HG03571 (cell line): ENCODE measurements at regions not wholly inside any gene's neighbourhood (a gene's known extent, or its start where the extent isn't known, plus 50 kb on each side); places are given as distances from the start of the nearest gene placed in this dataset.
A peak's percentile ranks its signal among the peaks of the same experiment; 100 is the strongest.

Source experiments
- ATAC-seq: cut with Tn5 transposase; IDR thresholded peaks from one replicate; pipeline ENCODE4 v1.9.1; 2021; ENCODE audit not compliant: unreplicated experiment

- ATAC-seq: no peak
Measured at GRCh38 chr9:129386812-129387177, 208.7 kb upstream of the IER5L start.

GRCh38 chr9:129385211-129385934 is 207.3 kb upstream of the IER5L start:
- ATAC-seq: no peak

- no peak for ATAC-seq
Measured at GRCh38 chr9:129384491-129385210, 206.6 kb upstream of the IER5L start.

GRCh38 chr9:129383561-129384490 is 205.8 kb upstream of the IER5L start:
- ATAC-seq: peak; percentile 77

- ATAC-seq: no peak
Measured at GRCh38 chr9:129383019-129383560, 205.0 kb upstream of the IER5L start.

- ATAC-seq: no peak
Measured at GRCh38 chr9:129382281-129383018, 204.4 kb upstream of the IER5L start.

- no peak for ATAC-seq
Measured at GRCh38 chr9:129381481-129381957, 203.5 kb upstream of the IER5L start.

- ATAC-seq: no peak
Measured at GRCh38 chr9:129380961-129381401, 202.9 kb upstream of the IER5L start.

GRCh38 chr9:129379886-129380285 is 201.8 kb upstream of the IER5L start:
- ATAC-seq: no peak

- no peak for ATAC-seq
Measured at GRCh38 chr9:129379181-129379836, 201.2 kb upstream of the IER5L start.

- no peak for ATAC-seq
Measured at GRCh38 chr9:129377931-129378661, 200.0 kb upstream of the IER5L start.

- no peak for ATAC-seq
Measured at GRCh38 chr9:129377181-129377580, 199.1 kb upstream of the IER5L start.

GRCh38 chr9:129375845-129376244 is 197.8 kb upstream of the IER5L start:
- ATAC-seq: no peak

GRCh38 chr9:129374651-129375050 is 196.6 kb upstream of the IER5L start:
- no peak for ATAC-seq

GRCh38 chr9:129374231-129374630 is 196.2 kb upstream of the IER5L start:
- ATAC-seq: no peak

GRCh38 chr9:129373361-129373760 is 195.3 kb upstream of the IER5L start:
- ATAC-seq: no peak

- ATAC-seq: no peak
Measured at GRCh38 chr9:129370770-129371169, 192.7 kb upstream of the IER5L start.

- ATAC-seq: no peak
Measured at GRCh38 chr9:129368444-129368978, 190.4 kb upstream of the IER5L start.

GRCh38 chr9:129367287-129367686 is 189.2 kb upstream of the IER5L start:
- no peak for ATAC-seq
